ENCODE measurements at regions not wholly inside any gene's neighbourhood (a gene's known extent, or its start where the extent isn't known, plus 50 kb on each side); places are given as distances from the start of the nearest gene placed in this dataset.

GRCh38 chr20:22386306-22386623 lies 198.1 kb downstream of the FOXA2 start:
- TF ChIP-seq POLR2A (IDR thresholded peaks at IDR 0.05) (no peak), CTCF (IDR thresholded peaks at IDR 0.05) (no peak)

All from testis (tissue), 2 donors.